KMS-11 (cell line): ENCODE measurements at regions not wholly inside any gene's neighbourhood (a gene's known extent, or its start where the extent isn't known, plus 50 kb on each side); places are given as distances from the start of the nearest gene placed in this dataset.

Source experiments
- H2AFZ ChIP-seq: fragments of 200-600 bp; sonication (generic); 2 replicates; pipeline ENCODE4 v1.6.1; 2016; ENCODE audit warnings: antibody characterized with exemption, mixed run types, low read depth
- H3K27ac ChIP-seq: fragments of 200-600 bp; sonication (generic); 2 replicates; pipeline ENCODE4 v1.6.1; 2016; ENCODE audit warnings: mild to moderate bottlenecking, mixed run types
- H3K27me3 ChIP-seq: fragments of 200-600 bp; sonication (generic); 2 replicates; pipeline ENCODE4 v1.6.1; 2017; ENCODE audit warnings: mild to moderate bottlenecking, low read depth, mixed run types, moderate library complexity; ENCODE audit not compliant: insufficient read depth
- H3K36me3 ChIP-seq: fragments of 200-600 bp; sonication (generic); 2 replicates; pipeline ENCODE4 v1.6.1; 2017; ENCODE audit warnings: mild to moderate bottlenecking, mixed run types; ENCODE audit not compliant: insufficient read depth
- H3K4me1 ChIP-seq: fragments of 200-600 bp; sonication (generic); 2 replicates; pipeline ENCODE4 v1.6.1; 2016; ENCODE audit warnings: mild to moderate bottlenecking, low read depth, mixed run types; ENCODE audit not compliant: poor library complexity, severe bottlenecking
- H3K4me2 ChIP-seq: fragments of 200-600 bp; sonication (generic); 2 replicates; pipeline ENCODE4 v1.7.0; 2016; ENCODE audit warnings: mild to moderate bottlenecking, mixed run types
- H3K4me3 ChIP-seq: fragments of 200-600 bp; sonication (generic); IDR thresholded peaks from 2 replicates; pipeline ENCODE4 v1.6.1; 2017; ENCODE audit warnings: low read depth, low read length, mixed read lengths; ENCODE audit not compliant: insufficient read depth
- H3K79me2 ChIP-seq: fragments of 200-600 bp; sonication (generic); 2 replicates; pipeline ENCODE4 v1.6.1; 2016; ENCODE audit warnings: low read depth, mixed run types; ENCODE audit not compliant: insufficient read depth
- H3K9ac ChIP-seq: fragments of 200-600 bp; sonication (generic); 2 replicates; pipeline ENCODE4 v1.6.1; 2016; ENCODE audit warnings: mild to moderate bottlenecking, mixed run types
- H4K20me1 ChIP-seq: fragments of 200-600 bp; sonication (generic); 2 replicates; pipeline ENCODE4 v1.6.1; 2016; ENCODE audit warnings: mild to moderate bottlenecking, mixed run types; ENCODE audit not compliant: insufficient read depth
- CTCF ChIP-seq: fragments of 200-600 bp; sonication (generic); conservative IDR thresholded peaks from 2 replicates; pipeline ENCODE4 v1.6.1; 2017; ENCODE audit warnings: low read depth, mild to moderate bottlenecking, antibody characterized with exemption, low read length, moderate library complexity, mixed read lengths

GRCh38 chr7:361680-362401 lies 71.9 kb downstream of the FOXL3 start:
- Histone ChIP-seq H3K36me3 (no peaks in the 10 kb centered on the region), H2AFZ (no peak overlapping the region), H3K27me3 (peaks cover 62% of the 10 kb centered on the region), H3K27ac (no peak overlapping the region), H3K4me1 (no peaks in the 10 kb centered on the region), H3K4me3 (no peak overlapping the region), H3K4me2 (no peak overlapping the region), H4K20me1 (no peaks in the 10 kb centered on the region), H3K9ac (no peak overlapping the region), H3K79me2 (no peaks in the 10 kb centered on the region)
- no peak for TF ChIP-seq CTCF

- Histone ChIP-seq H4K20me1 (no peaks in the 10 kb centered on the region), H3K4me3 (no peak overlapping the region), H3K4me2 (no peak overlapping the region), H3K4me1 (no peaks in the 10 kb centered on the region), H2AFZ (no peak overlapping the region), H3K27me3 (peaks cover 69% of the 10 kb centered on the region), H3K27ac (no peak overlapping the region), H3K9ac (no peak overlapping the region), H3K36me3 (no peaks in the 10 kb centered on the region), H3K79me2 (no peaks in the 10 kb centered on the region)
- no peak for TF ChIP-seq CTCF
Measured at GRCh38 chr7:362402-363096, 72.6 kb downstream of the FOXL3 start.

GRCh38 chr7:363626-364025 lies 73.7 kb downstream of the FOXL3 start:
- no peak overlapping the region for H3K9ac ChIP-seq
- H3K27me3 ChIP-seq: peaks cover 75% of the 10 kb centered on the region
- no peak for TF ChIP-seq CTCF
- H3K27ac ChIP-seq: no peak overlapping the region
- no peak overlapping the region for H3K4me3 ChIP-seq
- no peaks in the 10 kb centered on the region for H3K79me2 ChIP-seq
- no peaks in the 10 kb centered on the region for H3K36me3 ChIP-seq
- H3K4me1 ChIP-seq: no peaks in the 10 kb centered on the region
- no peaks in the 10 kb centered on the region for H4K20me1 ChIP-seq
- no peak overlapping the region for H2AFZ ChIP-seq
- no peak overlapping the region for H3K4me2 ChIP-seq

GRCh38 chr7:364536-364935 lies 74.6 kb downstream of the FOXL3 start:
- no peak overlapping the region for H3K9ac ChIP-seq

More at GRCh38 chr7:364536-364935, 74.6 kb downstream of the FOXL3 start:
- Histone ChIP-seq H3K27me3 (peaks cover 72% of the 10 kb centered on the region), H3K27ac (no peak overlapping the region), H3K4me1 (no peaks in the 10 kb centered on the region), H4K20me1 (no peaks in the 10 kb centered on the region), H3K4me3 (no peak overlapping the region), H3K36me3 (no peaks in the 10 kb centered on the region), H3K4me2 (no peak overlapping the region), H2AFZ (no peak overlapping the region), H3K79me2 (no peaks in the 10 kb centered on the region)
- TF ChIP-seq CTCF: no peak
